Neural crest cell (in vitro differentiated cells): ENCODE measurements at regions not wholly inside any gene's neighbourhood (a gene's known extent, or its start where the extent isn't known, plus 50 kb on each side); places are given as distances from the start of the nearest gene placed in this dataset.
A peak's percentile ranks its signal among the peaks of the same experiment; 100 is the strongest.

Experiments used
- DNase-seq: peaks from one replicate; pipeline ENCODE4 v3.0.0; 2021; ENCODE audit warnings: low read depth, mixed read lengths, low spot score
- H3K27ac Mint-ChIP-seq: one replicate; pipeline ENCODE4 v1.8.0; 2021; ENCODE audit warnings: mild to moderate bottlenecking, mixed read lengths; ENCODE audit not compliant: unreplicated experiment
- H3K27me3 Mint-ChIP-seq: 2 replicates; pipeline ENCODE4 v1.8.0; 2021; ENCODE audit warnings: low read depth, mild to moderate bottlenecking, mixed read lengths
- H3K36me3 Mint-ChIP-seq: 2 replicates; pipeline ENCODE4 v1.8.0; 2021; ENCODE audit warnings: low read depth, mild to moderate bottlenecking, mixed read lengths
- H3K4me1 Mint-ChIP-seq: 2 replicates; pipeline ENCODE4 v1.8.0; 2021; ENCODE audit warnings: mixed read lengths
- H3K4me3 Mint-ChIP-seq: one replicate; pipeline ENCODE4 v1.8.0; 2021; ENCODE audit warnings: mild to moderate bottlenecking, mixed read lengths
- H3K9me3 Mint-ChIP-seq: 2 replicates; pipeline ENCODE4 v1.8.0; 2021; ENCODE audit warnings: mixed read lengths
- CTCF ChIP-seq: fragments of 200-600 bp; sonication (generic); conservative IDR thresholded peaks from 2 replicates; pipeline ENCODE4 v1.5.0; 2021; ENCODE audit warnings: antibody characterized with exemption, mild to moderate bottlenecking

- Mint-ChIP-seq H3K9me3 (peaks cover 3% of the 10 kb centered on the region), H3K4me1 (no peaks in the 10 kb centered on the region)
Observed at GRCh38 chr1:194813096-194813495, 1626.7 kb upstream of the B3GALT2 start.

GRCh38 chr1:194809665-194810064 lies 1623.3 kb upstream of the B3GALT2 start:
- Mint-ChIP-seq H3K27me3 (no peaks in the 10 kb centered on the region), H3K27ac (no peak overlapping the region), H3K4me3 (no peak overlapping the region), H3K4me1 (no peaks in the 10 kb centered on the region), H3K36me3 (no peaks in the 10 kb centered on the region), H3K9me3 (peaks cover 5% of the 10 kb centered on the region)
- no peak for TF ChIP-seq CTCF
- no peak for DNase-seq

More at GRCh38 chr1:194813096-194813495, 1626.7 kb upstream of the B3GALT2 start:
- DNase-seq: no peak
- H3K27ac Mint-ChIP-seq: no peak overlapping the region
- no peaks in the 10 kb centered on the region for H3K36me3 Mint-ChIP-seq
- no peak overlapping the region for H3K4me3 Mint-ChIP-seq
- no peak for TF ChIP-seq CTCF
- H3K27me3 Mint-ChIP-seq: no peaks in the 10 kb centered on the region

GRCh38 chr1:194809215-194809614 lies 1622.8 kb upstream of the B3GALT2 start:
- TF ChIP-seq CTCF: no peak
- no peak overlapping the region for H3K4me3 Mint-ChIP-seq
- no peak overlapping the region for H3K27ac Mint-ChIP-seq
- H3K36me3 Mint-ChIP-seq: no peaks in the 10 kb centered on the region
- H3K4me1 Mint-ChIP-seq: no peaks in the 10 kb centered on the region
- peaks cover 5% of the 10 kb centered on the region for H3K9me3 Mint-ChIP-seq
- no peak for DNase-seq
- no peaks in the 10 kb centered on the region for H3K27me3 Mint-ChIP-seq

DNA sequence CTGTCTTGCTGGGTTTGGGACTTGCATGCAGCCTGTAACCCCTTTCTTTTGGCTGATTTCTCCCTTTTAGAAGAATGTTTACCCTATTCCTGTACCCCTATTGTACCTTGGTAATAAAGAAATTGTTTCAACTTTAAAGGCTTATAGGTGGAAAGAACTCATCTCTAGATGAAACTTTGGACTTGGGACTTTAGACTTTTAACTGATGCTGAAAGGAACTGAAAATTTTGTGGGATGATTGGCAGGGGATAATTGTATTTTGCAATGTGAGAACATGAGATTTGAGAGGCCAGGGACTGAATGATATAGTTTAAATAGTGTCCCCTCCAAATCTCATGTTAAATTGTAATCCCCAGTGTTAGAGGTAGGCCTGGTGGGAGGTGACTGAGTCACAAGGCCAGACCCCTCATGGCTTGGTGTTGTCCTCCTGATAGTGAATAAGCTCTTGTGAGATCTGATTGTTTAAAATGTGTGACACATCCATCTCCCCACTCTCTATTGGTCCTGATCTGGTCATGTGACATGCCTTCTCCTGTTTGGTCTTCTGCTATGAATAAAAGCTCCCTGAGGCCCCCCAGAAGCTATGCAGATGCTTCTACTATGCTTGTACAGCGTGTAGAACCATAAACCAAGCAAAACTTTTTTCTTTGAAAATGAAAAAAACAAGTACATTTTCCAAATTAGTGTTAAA lies 1621.3 kb upstream of the B3GALT2 start:
- Mint-ChIP-seq H3K9me3 (peaks cover 3% of the 10 kb centered on the region), H3K4me1 (no peaks in the 10 kb centered on the region), H3K36me3 (no peaks in the 10 kb centered on the region), H3K27me3 (no peaks in the 10 kb centered on the region), H3K27ac (peak overlapping the region; percentile 45), H3K4me3 (no peak overlapping the region)
- no peak for TF ChIP-seq CTCF
- DNase-seq: no peak

DNA sequence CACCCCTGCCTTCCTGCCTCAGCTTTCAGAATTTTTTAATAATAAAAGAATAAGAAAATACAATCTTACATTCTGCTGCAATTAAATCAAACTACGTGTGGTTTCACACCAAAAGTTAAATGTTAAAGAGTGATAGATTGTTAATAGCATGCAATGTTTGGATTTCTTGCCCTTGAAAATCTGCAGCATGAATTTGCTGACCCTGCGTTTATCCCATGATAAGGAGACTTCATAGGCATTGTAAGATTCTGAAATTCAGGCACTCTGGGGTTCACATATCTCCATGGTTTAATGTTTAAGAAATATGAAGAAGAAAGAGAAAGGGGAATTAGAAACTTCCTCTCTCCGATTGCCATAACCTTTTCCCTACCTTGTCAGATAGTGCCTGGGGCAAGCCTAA lies 1616.2 kb upstream of the B3GALT2 start:
- no peak for TF ChIP-seq CTCF
- Mint-ChIP-seq H3K4me1 (no peaks in the 10 kb centered on the region), H3K27ac (no peak overlapping the region), H3K4me3 (no peak overlapping the region), H3K27me3 (no peaks in the 10 kb centered on the region), H3K9me3 (peaks cover 2% of the 10 kb centered on the region), H3K36me3 (no peaks in the 10 kb centered on the region)
- DNase-seq: no peak
